Panc1 (cell line): ENCODE measurements at regions not wholly inside any gene's neighbourhood (a gene's known extent, or its start where the extent isn't known, plus 50 kb on each side); places are given as distances from the start of the nearest gene placed in this dataset.

Source experiments
- ATAC-seq: fragments of 200-7000 bp; cut with Tn5 transposase; 2 replicates; pipeline ENCODE4 v1.9.1; 2020; ENCODE audit warnings: mild to moderate bottlenecking, moderate library complexity
- BruUV-seq: library from RNA; stranded (reverse); fragments of 400-500 nt; replicated peaks from 2 replicates; lab custom pipeline; 2021; lab: Mats Ljungman, UMichigan
- CTCF ChIA-PET: fragments of 300-600 bp; sonication (Branson Sonifier 250); formaldehyde crosslinking; loops from one replicate; lab custom pipeline; 2022; ENCODE audit warnings: antibody characterized with exemption; lab: Charles Lee
- POLR2A ChIA-PET: fragments of 300-600 bp; sonication (Branson Sonifier 250); formaldehyde crosslinking; loops from one replicate; lab custom pipeline; 2022; ENCODE audit warnings: antibody characterized with exemption; lab: Charles Lee
- DNase-seq: peaks from one replicate; pipeline ENCODE4 v3.0.0-alpha.2; 2010; ENCODE audit warnings: low read depth, low spot score
- H3K27ac ChIP-seq: 2 replicates; pipeline ENCODE4 v1.5.1; 2011; ENCODE audit warnings: mild to moderate bottlenecking, low read length, inconsistent platforms
- H3K27me3 ChIP-seq: fragments of 200-500 bp; sonication (Bioruptor generic); 2 replicates; pipeline ENCODE4 v1.6.0; 2014; ENCODE audit warnings: low read length, inconsistent platforms; ENCODE audit not compliant: control insufficient read depth, insufficient read depth
- H3K36me3 ChIP-seq: fragments of 200-500 bp; sonication (Bioruptor generic); 2 replicates; pipeline ENCODE4 v1.5.1; 2014; ENCODE audit warnings: inconsistent platforms, mild to moderate bottlenecking, low read length, moderate library complexity; ENCODE audit not compliant: control insufficient read depth, insufficient read depth
- H3K4me1 ChIP-seq: 2 replicates; pipeline ENCODE4 v1.5.1; 2011; ENCODE audit warnings: inconsistent platforms, mild to moderate bottlenecking, low read length, moderate library complexity; ENCODE audit not compliant: control insufficient read depth, insufficient read depth
- H3K4me3 ChIP-seq, 2 experiments: 2 replicates each; pipeline ENCODE4 v1.5.1; 2011 to 2012; ENCODE audit warnings: low read depth in 2 of 2, low read length in 2 of 2, mild to moderate bottlenecking in 2 of 2, inconsistent platforms in 1 of 2, moderate library complexity in 1 of 2
- H3K9me3 ChIP-seq: fragments of 200-500 bp; sonication (Bioruptor generic); 2 replicates; pipeline ENCODE4 v1.5.1; 2014; ENCODE audit warnings: low read depth, mild to moderate bottlenecking, inconsistent platforms, low read length, moderate library complexity; ENCODE audit not compliant: control insufficient read depth, insufficient read depth
- CTCF ChIP-seq: fragments of 450-650 bp; IDR thresholded peaks from 2 replicates; pipeline ENCODE4 v1.5.1; 2017; ENCODE audit warnings: mild to moderate bottlenecking
- POLR2AphosphoS5 ChIP-seq: IDR thresholded peaks from 2 replicates; pipeline ENCODE4 v1.6.1; 2012; ENCODE audit warnings: mild to moderate bottlenecking, low read depth, low read length, moderate library complexity
- REST ChIP-seq, 2 experiments: IDR thresholded peaks; 2 replicates each; pipeline ENCODE4 v1.6.1; 2011 to 2012; ENCODE audit warnings: low read depth in 2 of 2, control low read depth in 1 of 2, low read length in 1 of 2, mild to moderate bottlenecking in 1 of 2, moderate library complexity in 1 of 2; ENCODE audit not compliant: insufficient read depth in 1 of 2
- SIN3A ChIP-seq: IDR thresholded peaks from 2 replicates; pipeline ENCODE4 v1.6.1; 2012; ENCODE audit warnings: low read depth, mild to moderate bottlenecking, low read length, moderate library complexity, borderline replicate concordance; ENCODE audit not compliant: insufficient read depth
- TCF7L2 ChIP-seq: IDR thresholded peaks from 2 replicates; pipeline ENCODE4 v1.6.1; 2011; ENCODE audit warnings: mild to moderate bottlenecking, low read depth, low read length, inconsistent platforms
- in situ Hi-C: cut with HindIII; loops from 2 replicates; pipeline ENCODE4 v1.10.0; 2016; ENCODE audit warnings: low sequenced_read_pairs, low pct_unique_long_range_greater_than_20kb
- intact Hi-C: fragments of 100-400 bp; cut with micrococcal nuclease; formaldehyde crosslinking; loops from one replicate; pipeline ENCODE4 v1.10.0; 2022; ENCODE audit not compliant: unreplicated experiment

- intact Hi-C loops (no loop called here), in situ Hi-C loops (no loop called here)
- Histone ChIP-seq H3K36me3 (no peaks in the 10 kb centered on the region), H3K27ac (no peak overlapping the region), H3K4me3 (no peak overlapping the region), H3K9me3 (0 out of 2 replicates have a peak, but pooled peaks cover 3% of the 10 kb centered on the region), H3K27me3 (no peaks in the 10 kb centered on the region), H3K4me1 (no peaks in the 10 kb centered on the region)
- no peak for TF ChIP-seq TCF7L2
- TF ChIP-seq CTCF = no peak
- no peak for TF ChIP-seq REST (IDR thresholded peaks at IDR 0.05; ENCODE audit: insufficient read depth in 1 of 2, low read depth in 2 of 2, low read length in 1 of 2)
- TF ChIP-seq POLR2AphosphoS5 = no peak
- ChIA-PET CTCF (no interaction called here), POLR2A (no interaction called here)
- DNase-seq (no peak), ATAC-seq (no peak)
- no TSS peak for BruUV-seq
Observed at GRCh38 chr1:219726480-219727272, 113.8 kb upstream of the ZC3H11B start.

GRCh38 chr1:219724440-219724839 lies 111.5 kb upstream of the ZC3H11B start:
- Histone ChIP-seq H3K36me3 (no peaks in the 10 kb centered on the region), H3K4me3 (no peak overlapping the region), H3K9me3 (0 out of 2 replicates have a peak, but pooled peaks cover 3% of the 10 kb centered on the region), H3K27me3 (no peaks in the 10 kb centered on the region), H3K4me1 (no peaks in the 10 kb centered on the region), H3K27ac (no peak overlapping the region)
- ChIA-PET POLR2A (no interaction called here), CTCF (no interaction called here)
- intact Hi-C loops = no loop called here
- no peak for DNase-seq
- TF ChIP-seq POLR2AphosphoS5 = no peak
- TF ChIP-seq TCF7L2 = no peak
- TF ChIP-seq REST (IDR thresholded peaks at IDR 0.05; ENCODE audit: insufficient read depth in 1 of 2, low read depth in 2 of 2, low read length in 1 of 2) = no peak
- no peak for TF ChIP-seq SIN3A
- no peak for TF ChIP-seq CTCF
- BruUV-seq = no TSS peak
- no peak for ATAC-seq
- in situ Hi-C loops = no loop called here
